GM19239 (cell line): ENCODE measurements at regions not wholly inside any gene's neighbourhood (a gene's known extent, or its start where the extent isn't known, plus 50 kb on each side); places are given as distances from the start of the nearest gene placed in this dataset.

Experiments
- DNase-seq: peaks from one replicate; pipeline ENCODE4 v3.0.0; 2011; ENCODE audit warnings: low spot score; ENCODE audit not compliant: insufficient read length
- FAIRE-seq: peaks from 2 replicates; lab custom pipeline; 2011; peaks lifted over from hg19 to GRCh38; lab: Jason Lieb, UNC

GRCh38 chr4:63678358-63678931, 730.8 kb downstream of the TECRL start:
- FAIRE-seq (no peak), DNase-seq (no peak)

DNA sequence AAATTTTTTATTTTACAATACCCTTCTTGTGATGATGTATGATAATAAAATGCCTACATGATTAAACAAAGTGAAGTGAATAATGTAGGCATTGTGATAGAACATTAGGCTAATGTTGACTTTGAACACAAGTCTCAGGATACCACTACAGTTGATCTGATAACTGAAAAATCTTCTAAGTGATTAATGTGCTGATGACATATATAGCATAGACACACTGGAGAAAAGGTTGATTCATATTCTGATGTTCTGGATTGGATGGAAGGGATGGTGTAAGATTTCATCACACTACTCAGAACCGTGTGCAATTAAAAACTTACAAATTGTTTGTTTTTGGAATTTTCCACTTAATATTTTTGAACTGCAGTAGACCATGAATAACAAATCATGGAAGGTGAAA, 738.5 kb downstream of the TECRL start:
- DNase-seq: no peak
- no peak for FAIRE-seq

- FAIRE-seq (no peak), DNase-seq (no peak)
Measured at GRCh38 chr4:63663870-63664269, 745.4 kb downstream of the TECRL start.

DNA sequence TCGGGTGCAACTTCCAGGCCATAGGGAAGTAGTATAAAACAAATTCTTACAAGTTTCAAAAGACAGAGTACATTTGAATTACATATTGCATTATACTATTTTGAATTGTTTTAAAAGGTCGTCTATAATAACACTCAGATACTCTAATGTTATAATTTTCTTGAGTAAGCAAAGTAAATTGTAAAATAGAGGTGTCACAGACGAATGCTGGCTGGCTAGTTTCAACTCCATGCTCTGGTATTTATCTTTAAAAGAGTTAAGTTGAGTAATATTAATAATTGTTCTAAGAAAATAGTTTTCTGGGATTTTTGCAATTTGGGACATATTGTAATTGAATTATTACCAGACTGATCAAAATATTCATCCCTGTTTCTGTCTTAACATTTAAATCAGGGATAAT, 764.9 kb downstream of the TECRL start:
- DNase-seq: no peak
- no peak for FAIRE-seq

GRCh38 chr4:63637270-63637669, 772.0 kb downstream of the TECRL start:
- FAIRE-seq: no peak

GRCh38 chr4:63632858-63633257, 776.4 kb downstream of the TECRL start:
- FAIRE-seq (no peak), DNase-seq (no peak)

More at GRCh38 chr4:63637270-63637669, 772.0 kb downstream of the TECRL start:
- DNase-seq: no peak

- no peak for FAIRE-seq
Measured at GRCh38 chr4:63620271-63620670, 789.0 kb downstream of the TECRL start.

GRCh38 chr4:63619771-63620170, 789.5 kb downstream of the TECRL start:
- DNase-seq (no peak), FAIRE-seq (no peak)

More at GRCh38 chr4:63620271-63620670, 789.0 kb downstream of the TECRL start:
- DNase-seq: no peak

GRCh38 chr4:63618883-63619718, 790.1 kb downstream of the TECRL start:
- DNase-seq (no peak), FAIRE-seq (no peak)

GRCh38 chr4:63607169-63607872, 801.9 kb downstream of the TECRL start:
- FAIRE-seq (no peak), DNase-seq (no peak)

DNA sequence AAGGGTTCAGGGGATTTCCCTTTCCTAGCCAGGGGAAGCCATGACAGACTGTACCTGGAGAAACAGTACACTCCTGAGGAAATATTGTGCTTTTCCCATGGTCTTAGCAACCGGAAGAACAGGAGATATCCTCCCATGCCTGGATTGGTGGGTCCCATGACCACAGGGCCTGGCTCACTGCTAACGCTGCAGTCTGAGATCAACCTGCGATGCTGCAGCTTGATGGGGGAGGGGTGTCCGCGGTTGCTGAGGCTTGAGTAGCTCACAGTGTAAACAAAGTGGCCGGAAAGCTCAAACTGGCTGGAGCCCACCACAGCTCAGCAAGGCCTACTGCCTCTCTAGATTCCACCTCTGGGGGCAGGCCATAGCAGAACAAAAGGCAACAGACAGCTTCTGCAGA, 819.5 kb downstream of the TECRL start:
- FAIRE-seq: no peak
- no peak for DNase-seq

DNA sequence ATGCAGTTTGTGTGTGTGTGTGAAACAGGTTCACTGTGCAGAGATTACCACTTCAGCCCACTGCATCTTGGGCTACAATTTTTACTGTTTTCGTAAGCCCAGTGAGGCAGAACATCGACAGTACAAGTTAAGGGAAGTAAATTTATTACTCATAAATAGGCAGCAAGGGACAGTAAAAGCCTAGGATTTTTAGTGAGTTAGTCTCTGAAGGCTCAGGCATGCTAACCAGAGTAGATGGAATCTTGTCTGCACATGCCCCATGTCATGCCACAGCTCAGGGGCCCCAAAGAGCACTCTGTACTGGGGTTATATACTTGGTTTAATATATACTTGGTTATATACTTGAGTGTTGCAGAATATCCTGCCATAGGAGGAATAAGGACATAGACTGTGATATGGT, 825.7 kb downstream of the TECRL start:
- FAIRE-seq (no peak), DNase-seq (no peak)

- DNase-seq: no peak
- no peak for FAIRE-seq
Measured at GRCh38 chr4:63583007-63583406, 826.2 kb downstream of the TECRL start.

DNA sequence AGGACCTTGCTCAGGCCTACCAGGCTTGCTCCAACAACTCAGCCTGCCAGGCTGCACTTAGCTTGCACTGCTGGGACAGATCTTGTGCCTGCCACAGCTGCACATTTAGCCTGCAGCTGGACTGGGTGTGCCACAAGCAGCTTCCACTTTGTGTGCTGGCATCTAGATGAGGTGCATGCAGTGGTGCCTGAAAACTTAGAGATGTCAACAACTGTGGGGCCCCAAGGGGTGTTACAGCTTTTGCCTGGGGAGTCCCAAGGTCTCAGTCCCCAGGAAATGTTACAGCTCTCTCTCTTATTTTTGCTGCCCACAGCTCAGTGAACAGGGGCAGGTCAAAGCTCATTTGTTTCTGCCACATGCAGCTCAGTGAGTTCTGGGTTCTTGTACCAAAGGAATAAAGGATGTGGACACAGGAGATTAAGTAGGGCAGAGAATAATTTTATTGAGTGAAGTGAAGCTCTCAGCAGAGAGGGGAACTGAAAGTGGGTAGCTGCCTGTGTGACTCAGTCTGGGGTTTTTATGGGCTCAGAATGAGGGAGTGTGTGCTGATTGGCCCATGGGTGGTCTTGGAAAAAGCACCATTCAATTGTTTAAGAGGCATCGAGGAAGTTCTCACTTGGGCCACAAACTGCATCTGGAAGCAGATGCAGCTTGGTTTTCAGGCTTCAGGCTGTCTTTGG, 828.3 kb downstream of the TECRL start:
- DNase-seq: no peak
- FAIRE-seq: no peak

- FAIRE-seq: no peak
Measured at GRCh38 chr4:63578383-63578782, 830.9 kb downstream of the TECRL start.

GRCh38 chr4:63566658-63567057, 842.6 kb downstream of the TECRL start:
- DNase-seq: no peak
- no peak for FAIRE-seq

More at GRCh38 chr4:63578383-63578782, 830.9 kb downstream of the TECRL start:
- no peak for DNase-seq

DNA sequence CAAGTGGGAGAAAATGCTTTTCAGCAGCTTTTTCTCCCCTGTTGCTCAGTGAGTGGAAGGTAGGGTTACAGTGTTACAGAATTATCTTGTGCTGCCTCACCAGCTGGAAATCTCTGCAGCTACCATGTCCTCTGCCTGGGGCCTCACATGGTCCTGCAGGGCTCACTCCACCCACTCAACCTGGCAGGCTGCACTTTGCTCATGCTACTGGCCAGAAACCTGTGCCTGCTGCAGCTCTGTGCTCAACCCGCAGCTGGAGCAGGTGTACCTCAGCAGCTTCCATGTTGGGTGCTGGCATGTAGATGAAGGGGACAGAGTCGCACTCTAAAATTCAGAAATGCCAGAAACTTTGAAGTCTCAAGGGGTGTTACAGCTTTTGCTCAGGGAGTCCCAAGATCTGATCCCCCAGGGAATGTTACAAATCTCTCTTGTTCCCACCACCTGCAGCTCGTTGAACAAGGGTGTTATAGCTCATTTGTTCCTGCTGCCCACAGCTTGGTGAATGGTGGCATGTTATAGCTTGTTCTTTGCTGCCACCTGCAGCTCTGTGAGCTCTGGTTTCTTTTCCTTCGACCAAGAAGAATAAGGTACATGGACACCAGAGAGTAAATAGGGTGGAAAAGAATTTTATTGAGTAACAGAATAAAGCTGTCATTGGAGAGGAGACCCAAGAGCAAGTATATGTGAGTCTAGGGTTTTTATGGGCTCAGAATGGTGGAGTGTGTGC, 845.8 kb downstream of the TECRL start:
- FAIRE-seq: no peak

GRCh38 chr4:63558709-63559108, 850.5 kb downstream of the TECRL start:
- FAIRE-seq (no peak), DNase-seq (no peak)

More for the DNA sequence above, 845.8 kb downstream of the TECRL start:
- no peak for DNase-seq

GRCh38 chr4:63556332-63556731, 852.9 kb downstream of the TECRL start:
- FAIRE-seq: no peak
- DNase-seq: no peak

GRCh38 chr4:63553123-63553522, 856.1 kb downstream of the TECRL start:
- DNase-seq (no peak), FAIRE-seq (no peak)
